OCI-LY1 (cell line): ENCODE measurements at regions not wholly inside any gene's neighbourhood (a gene's known extent, or its start where the extent isn't known, plus 50 kb on each side); places are given as distances from the start of the nearest gene placed in this dataset.

ENCODE experiments used
- CTCF ChIP-seq: fragments of 200-600 bp; sonication (generic), shearing (Covaris generic); IDR thresholded peaks from 2 replicates; pipeline ENCODE4 v1.5.1; 2017; ENCODE audit warnings: mild to moderate bottlenecking, antibody characterized with exemption, low read length, moderate library complexity, mixed read lengths
- EZH2 ChIP-seq: fragments of 200-600 bp; sonication (generic), shearing (Covaris generic); IDR thresholded peaks from 2 replicates; pipeline ENCODE4 v1.8.0; 2017; ENCODE audit warnings: borderline replicate concordance, mixed run types, mild to moderate bottlenecking, antibody characterized with exemption, low read length, moderate library complexity, mixed read lengths

- no peak for TF ChIP-seq CTCF
- no peak for TF ChIP-seq EZH2
These were observed 355.7 kb upstream of the ESRRG start for GRCh38 chr1:217078959-217079358.
